Prostate gland (tissue), 2 donors: ENCODE measurements at regions not wholly inside any gene's neighbourhood (a gene's known extent, or its start where the extent isn't known, plus 50 kb on each side); places are given as distances from the start of the nearest gene placed in this dataset.
A peak's percentile ranks its signal among the peaks of the same experiment; 100 is the strongest.

Source experiments
- DNase-seq: peaks from one replicate; pipeline ENCODE4 v3.0.0-alpha.2; 2019; ENCODE audit warnings: low spot score
- H3K27ac ChIP-seq, 2 donors: fragments of 200-600 bp; sonication (generic); 2 replicates each; pipeline ENCODE4 v1.5.1; 2017 to 2019
- H3K27me3 ChIP-seq: fragments of 200-600 bp; sonication (generic); replicated peaks from 2 replicates; pipeline ENCODE4 v1.5.1; 2019; ENCODE audit not compliant: insufficient read depth
- H3K36me3 ChIP-seq, 2 donors: fragments of 200-600 bp; sonication (generic); 1 replicate in 1 of 2; 2 replicates in 1 of 2; pipeline versions ENCODE4 v1.5.1 to v1.8.1; 2017 to 2019
- H3K4me1 ChIP-seq: fragments of 200-600 bp; sonication (generic); replicated peaks from 2 replicates; pipeline ENCODE4 v1.5.1; 2019
- H3K4me3 ChIP-seq, 2 donors: fragments of 200-600 bp; sonication (generic); 2 replicates each; pipeline ENCODE4 v1.5.1; 2017 to 2019
- H3K9me3 ChIP-seq: fragments of 200-600 bp; sonication (generic); 2 replicates; pipeline ENCODE4 v1.5.1; 2017
- CTCF ChIP-seq, 4 experiments: fragments of 200-600 bp in 2 of 4; fragments of 450-650 bp in 2 of 4; sonication (generic) in 2 of 4; IDR thresholded peaks; 1 replicate in 3 of 4; 2 replicates in 1 of 4; pipeline ENCODE4 v1.5.1; 2016 to 2019; ENCODE audit warnings: antibody characterized with exemption in 4 of 4, mild to moderate bottlenecking in 2 of 4, moderate library complexity in 2 of 4
- POLR2A ChIP-seq: fragments of 450-650 bp; IDR thresholded peaks from one replicate; pipeline ENCODE4 v1.6.1; 2016; ENCODE audit warnings: antibody characterized with exemption, mild to moderate bottlenecking
- POLR2AphosphoS5 ChIP-seq: sonication (generic); formaldehyde crosslinking; IDR thresholded peaks from one replicate; pipeline ENCODE4 v1.6.1; 2017; ENCODE audit warnings: antibody characterized with exemption
- WGBS: methylation state at CpG from one replicate; pipeline ENCODE4 v1.1.5; 2018; 5-methylcytosine and 5-hydroxymethylcytosine counted together
- intact Hi-C: fragments of 100-400 bp; cut with DNase I; formaldehyde crosslinking; loops from one replicate; pipeline ENCODE4 v1.14.2; 2022

GRCh38 chr7:112869111-112869774 lies 79.0 kb upstream of the TMEM168 start:
- Histone ChIP-seq H3K36me3 (no peaks in the 10 kb centered on the region), H3K4me3 (no peak overlapping the region), H3K4me1 (no peaks in the 10 kb centered on the region), H3K9me3 (no peaks in the 10 kb centered on the region), H3K27me3 (no peaks in the 10 kb centered on the region), H3K27ac (no peak overlapping the region)
- 74% methylated on average over 15 of the region's 15 CpGs for WGBS
- no peak for TF ChIP-seq POLR2AphosphoS5
- TF ChIP-seq CTCF (IDR thresholded peaks at IDR 0.05): peak in 3 of 4 experiments; percentile 13 to 39 (median 24)
- TF ChIP-seq POLR2A: no peak
- no peak for DNase-seq
- intact Hi-C loops: no loop called here

- Histone ChIP-seq H3K27me3 (no peaks in the 10 kb centered on the region), H3K4me3 (no peak overlapping the region), H3K36me3 (no peaks in the 10 kb centered on the region), H3K27ac (no peak overlapping the region), H3K4me1 (no peaks in the 10 kb centered on the region), H3K9me3 (no peaks in the 10 kb centered on the region)
- intact Hi-C loops: no loop called here
- no peak for TF ChIP-seq POLR2AphosphoS5
- TF ChIP-seq CTCF (IDR thresholded peaks at IDR 0.05): no peak
- TF ChIP-seq POLR2A: no peak
- WGBS: 100% methylated on average over 4 of the region's 4 CpGs
- DNase-seq: no peak
Observed at GRCh38 chr7:112868609-112869008, 78.4 kb upstream of the TMEM168 start.

- no peaks in the 10 kb centered on the region for H3K27me3 ChIP-seq
- no peak overlapping the region for H3K4me3 ChIP-seq
- no peaks in the 10 kb centered on the region for H3K4me1 ChIP-seq
- no peaks in the 10 kb centered on the region for H3K9me3 ChIP-seq
- no peak for DNase-seq
- no peaks in the 10 kb centered on the region for H3K36me3 ChIP-seq
- TF ChIP-seq POLR2A (no peak), CTCF (IDR thresholded peaks at IDR 0.05) (no peak), POLR2AphosphoS5 (no peak)
- 70% methylated on average over 4 of the region's 4 CpGs for WGBS
- intact Hi-C loops: no loop called here
- no peak overlapping the region for H3K27ac ChIP-seq
Observed at GRCh38 chr7:112866424-112866823, 76.2 kb upstream of the TMEM168 start.

GRCh38 chr7:112864380-112864779 lies 74.2 kb upstream of the TMEM168 start:
- no peak overlapping the region for H3K4me3 ChIP-seq
- H3K36me3 ChIP-seq: no peaks in the 10 kb centered on the region
- H3K4me1 ChIP-seq: no peaks in the 10 kb centered on the region
- no peak for DNase-seq
- H3K9me3 ChIP-seq: no peaks in the 10 kb centered on the region
- no peak overlapping the region for H3K27ac ChIP-seq
- intact Hi-C loops: no loop called here
- TF ChIP-seq POLR2AphosphoS5: no peak
- TF ChIP-seq POLR2A: no peak
- TF ChIP-seq CTCF (IDR thresholded peaks at IDR 0.05): no peak
- no peaks in the 10 kb centered on the region for H3K27me3 ChIP-seq

DNA sequence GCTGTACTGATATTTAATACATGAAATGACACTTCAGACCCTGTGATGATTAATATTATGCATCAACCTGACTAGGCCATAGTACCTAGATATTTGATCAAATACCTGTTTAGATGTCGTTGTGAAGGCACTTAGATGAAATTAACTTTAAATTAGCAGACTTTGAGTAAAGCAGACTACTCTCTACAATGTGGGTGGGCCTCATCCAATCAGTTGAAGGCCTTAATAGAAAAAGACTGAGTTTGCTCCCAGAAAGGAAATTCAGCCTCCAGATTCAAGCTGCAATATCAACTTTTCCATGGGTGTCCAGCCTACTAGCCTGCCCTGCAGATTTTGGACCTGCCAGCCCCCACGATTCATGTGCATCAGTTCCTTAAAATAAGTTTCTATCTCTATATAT lies 68.6 kb upstream of the TMEM168 start:
- no peaks in the 10 kb centered on the region for H3K4me1 ChIP-seq
- no peak overlapping the region for H3K27ac ChIP-seq
- intact Hi-C loops: no loop called here
- H3K9me3 ChIP-seq: no peaks in the 10 kb centered on the region
- no peak for TF ChIP-seq POLR2A
- no peak for TF ChIP-seq CTCF (IDR thresholded peaks at IDR 0.05)
- TF ChIP-seq POLR2AphosphoS5: no peak
- H3K27me3 ChIP-seq: no peaks in the 10 kb centered on the region
- no peaks in the 10 kb centered on the region for H3K36me3 ChIP-seq
- DNase-seq: no peak
- no peak overlapping the region for H3K4me3 ChIP-seq
- WGBS: 95% methylated on average over 2 of the region's 2 CpGs
